Ishikawa (cell line): ENCODE measurements at regions not wholly inside any gene's neighbourhood (a gene's known extent, or its start where the extent isn't known, plus 50 kb on each side); places are given as distances from the start of the nearest gene placed in this dataset.

ENCODE experiments used
- CEBPB ChIP-seq: IDR thresholded peaks from 2 replicates; pipeline ENCODE4 v1.6.1; 2012
- CREB1 ChIP-seq: IDR thresholded peaks from 2 replicates; pipeline ENCODE4 v1.6.1; 2012; ENCODE audit warnings: low read depth
- EGR1 ChIP-seq: IDR thresholded peaks from 2 replicates; pipeline ENCODE4 v1.6.1; 2012
- EP300 ChIP-seq: IDR thresholded peaks from 2 replicates; pipeline ENCODE4 v1.6.1; 2012; ENCODE audit warnings: borderline replicate concordance
- NFIC ChIP-seq: IDR thresholded peaks from 2 replicates; pipeline ENCODE4 v1.6.1; 2012
- RAD21 ChIP-seq: IDR thresholded peaks from 2 replicates; pipeline ENCODE4 v1.6.1; 2012; ENCODE audit warnings: low read depth
- TAF1 ChIP-seq: IDR thresholded peaks from 2 replicates; pipeline ENCODE4 v1.6.1; 2012; ENCODE audit warnings: low read depth, mild to moderate bottlenecking
- TCF12 ChIP-seq: IDR thresholded peaks from 2 replicates; pipeline ENCODE4 v1.6.1; 2012; ENCODE audit warnings: low read depth
- TEAD4 ChIP-seq: IDR thresholded peaks from 2 replicates; pipeline ENCODE4 v1.6.1; 2012
- USF1 ChIP-seq: IDR thresholded peaks from 2 replicates; pipeline ENCODE4 v1.6.1; 2012
- ZBTB7A ChIP-seq: IDR thresholded peaks from 2 replicates; pipeline ENCODE4 v1.6.1; 2012; ENCODE audit warnings: low read depth
- TF ChIP-seq, protein P1 (sequence below): IDR thresholded peaks from 2 replicates; pipeline ENCODE4 v1.6.1; 2012
- TF ChIP-seq, protein P2 (sequence below): IDR thresholded peaks from 2 replicates; pipeline ENCODE4 v1.6.1; 2012; ENCODE audit warnings: low read depth, mild to moderate bottlenecking

DNA sequence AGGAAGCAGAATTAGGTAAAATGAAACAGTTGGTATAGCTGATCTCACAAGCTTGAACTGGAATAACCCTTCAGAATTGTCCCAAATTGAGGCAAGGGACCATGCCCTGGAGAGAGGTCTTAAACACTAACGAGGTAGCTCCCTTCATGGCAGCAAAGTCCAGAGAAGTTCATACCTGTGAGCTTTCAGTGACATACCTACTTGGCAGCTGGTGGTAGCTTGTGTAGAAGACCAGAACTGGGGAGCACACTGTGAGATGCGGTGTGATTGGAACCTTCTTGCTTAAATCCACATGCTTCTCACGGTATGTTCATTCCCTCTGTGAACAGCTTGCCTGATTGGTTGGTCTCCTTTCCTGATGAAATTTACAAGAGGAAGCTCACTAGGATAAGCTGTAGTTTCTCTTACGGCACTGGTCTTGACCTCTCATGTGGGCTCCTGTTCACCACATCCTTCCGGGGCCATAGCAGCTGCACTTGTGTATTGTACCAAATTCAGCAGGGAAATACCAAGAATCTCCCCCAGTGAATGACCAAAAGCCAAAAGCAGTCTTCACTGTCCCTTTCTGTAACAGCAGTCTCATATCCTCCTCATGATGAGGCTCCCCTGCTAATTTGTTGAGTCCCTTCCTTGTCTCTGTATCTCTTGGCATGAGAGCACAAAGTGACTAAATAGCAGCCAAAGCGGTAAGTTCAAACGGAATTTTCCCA is 483.7 kb upstream of the FRG2C start:
- no peak for TF ChIP-seq TEAD4

DNA sequence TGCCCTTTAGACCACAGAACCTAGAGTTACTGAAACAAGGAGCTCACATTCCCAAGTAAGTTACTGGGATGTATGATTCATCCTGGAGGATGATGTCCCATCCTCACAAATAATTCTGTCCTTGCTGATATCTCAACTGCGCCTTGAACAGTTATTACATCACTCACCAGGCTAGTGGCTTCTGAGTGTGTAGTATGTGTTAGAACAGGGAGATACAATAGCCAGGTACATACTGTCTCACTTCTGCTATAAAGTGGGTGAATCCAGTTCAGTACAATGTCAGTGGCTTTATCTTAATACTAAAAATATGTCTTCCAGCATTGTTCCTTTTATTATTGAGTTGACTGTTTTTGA is 483.2 kb upstream of the FRG2C start:
- no peak for TF ChIP-seq TAF1
- TF ChIP-seq, protein P1, sequence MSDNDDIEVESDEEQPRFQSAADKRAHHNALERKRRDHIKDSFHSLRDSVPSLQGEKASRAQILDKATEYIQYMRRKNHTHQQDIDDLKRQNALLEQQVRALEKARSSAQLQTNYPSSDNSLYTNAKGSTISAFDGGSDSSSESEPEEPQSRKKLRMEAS, result no peak
- TF ChIP-seq, protein P2, sequence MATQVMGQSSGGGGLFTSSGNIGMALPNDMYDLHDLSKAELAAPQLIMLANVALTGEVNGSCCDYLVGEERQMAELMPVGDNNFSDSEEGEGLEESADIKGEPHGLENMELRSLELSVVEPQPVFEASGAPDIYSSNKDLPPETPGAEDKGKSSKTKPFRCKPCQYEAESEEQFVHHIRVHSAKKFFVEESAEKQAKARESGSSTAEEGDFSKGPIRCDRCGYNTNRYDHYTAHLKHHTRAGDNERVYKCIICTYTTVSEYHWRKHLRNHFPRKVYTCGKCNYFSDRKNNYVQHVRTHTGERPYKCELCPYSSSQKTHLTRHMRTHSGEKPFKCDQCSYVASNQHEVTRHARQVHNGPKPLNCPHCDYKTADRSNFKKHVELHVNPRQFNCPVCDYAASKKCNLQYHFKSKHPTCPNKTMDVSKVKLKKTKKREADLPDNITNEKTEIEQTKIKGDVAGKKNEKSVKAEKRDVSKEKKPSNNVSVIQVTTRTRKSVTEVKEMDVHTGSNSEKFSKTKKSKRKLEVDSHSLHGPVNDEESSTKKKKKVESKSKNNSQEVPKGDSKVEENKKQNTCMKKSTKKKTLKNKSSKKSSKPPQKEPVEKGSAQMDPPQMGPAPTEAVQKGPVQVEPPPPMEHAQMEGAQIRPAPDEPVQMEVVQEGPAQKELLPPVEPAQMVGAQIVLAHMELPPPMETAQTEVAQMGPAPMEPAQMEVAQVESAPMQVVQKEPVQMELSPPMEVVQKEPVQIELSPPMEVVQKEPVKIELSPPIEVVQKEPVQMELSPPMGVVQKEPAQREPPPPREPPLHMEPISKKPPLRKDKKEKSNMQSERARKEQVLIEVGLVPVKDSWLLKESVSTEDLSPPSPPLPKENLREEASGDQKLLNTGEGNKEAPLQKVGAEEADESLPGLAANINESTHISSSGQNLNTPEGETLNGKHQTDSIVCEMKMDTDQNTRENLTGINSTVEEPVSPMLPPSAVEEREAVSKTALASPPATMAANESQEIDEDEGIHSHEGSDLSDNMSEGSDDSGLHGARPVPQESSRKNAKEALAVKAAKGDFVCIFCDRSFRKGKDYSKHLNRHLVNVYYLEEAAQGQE, result no peak
- no peak for TF ChIP-seq TEAD4
- TF ChIP-seq EGR1, result no peak
- no peak for TF ChIP-seq RAD21
- TF ChIP-seq USF1, result no peak

GRCh38 chr3:75188962-75189361 is 475.2 kb upstream of the FRG2C start:
- TF ChIP-seq TCF12, result no peak
- TF ChIP-seq RAD21, result no peak
- no peak for TF ChIP-seq CREB1
- no peak for TF ChIP-seq USF1
- TF ChIP-seq CEBPB, result no peak
- no peak for TF ChIP-seq NFIC
- TF ChIP-seq, protein P2, result no peak
- TF ChIP-seq TEAD4, result no peak
- TF ChIP-seq EP300, result no peak

DNA sequence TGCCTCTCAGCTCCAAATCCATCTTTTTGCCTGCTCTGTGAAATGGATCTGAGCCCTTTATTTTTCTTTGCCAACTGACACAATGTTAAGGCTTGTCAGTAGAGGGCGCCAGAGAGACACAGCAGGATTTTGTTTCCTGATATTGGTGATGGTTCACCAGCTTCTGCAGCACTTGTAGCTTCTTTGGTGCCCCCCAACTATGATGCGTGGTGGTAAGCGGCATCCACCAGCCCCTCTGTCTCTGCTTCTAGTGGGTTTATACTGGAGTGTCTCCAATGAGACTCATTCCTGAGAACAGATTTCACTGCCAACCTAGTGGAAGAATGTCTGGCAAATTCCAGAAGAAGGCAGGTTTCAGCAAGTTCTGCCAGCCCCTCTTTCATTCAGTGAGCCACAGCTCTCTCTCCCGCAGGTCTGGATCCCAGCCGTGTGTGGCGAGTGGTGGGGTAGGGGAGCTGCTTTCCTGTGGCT is 471.9 kb upstream of the FRG2C start:
- TF ChIP-seq ZBTB7A (no peak), RAD21 (peak; percentile 76)

GRCh38 chr3:75193797-75194196 is 470.3 kb upstream of the FRG2C start:
- TF ChIP-seq USF1 (no peak), TEAD4 (no peak)

GRCh38 chr3:75218577-75218976 is 445.6 kb upstream of the FRG2C start:
- TF ChIP-seq USF1, result peak; percentile 42; the same call in 1 of the 2 replicates
- TF ChIP-seq, protein P1, result no peak

DNA sequence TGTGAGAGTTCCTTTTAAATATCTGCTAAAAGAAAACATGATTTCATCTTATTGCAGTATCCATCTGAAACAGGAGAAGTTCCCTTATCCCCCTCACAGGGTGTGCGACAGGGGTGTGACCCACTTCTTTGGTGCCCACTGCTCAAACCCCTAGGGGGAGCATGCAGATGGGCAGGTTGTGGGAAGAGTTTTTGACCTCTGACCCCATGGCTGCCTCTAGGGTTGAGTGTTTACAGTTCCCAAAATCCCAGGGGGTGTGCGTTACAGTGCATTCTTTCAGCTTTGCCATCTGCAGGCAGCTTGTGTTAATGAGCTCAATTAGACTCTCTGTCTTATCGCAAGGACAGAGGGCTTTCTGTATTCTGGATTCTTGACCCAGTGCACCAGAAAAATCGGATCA is 443.2 kb upstream of the FRG2C start:
- TF ChIP-seq TEAD4 (no peak), NFIC (no peak), EP300 (no peak), CEBPB (no peak), RAD21 (no peak), USF1 (no peak), EGR1 (no peak)
